H1 (cell line): ENCODE measurements at regions not wholly inside any gene's neighbourhood (a gene's known extent, or its start where the extent isn't known, plus 50 kb on each side); places are given as distances from the start of the nearest gene placed in this dataset.

Source experiments
- BACH1 ChIP-seq: IDR thresholded peaks from 2 replicates; pipeline ENCODE4 v1.6.1; 2012; ENCODE audit warnings: low read length, improper control_type of control experiment
- BRCA1 ChIP-seq: IDR thresholded peaks from 2 replicates; pipeline ENCODE4 v1.6.1; 2012; ENCODE audit warnings: low read depth, low read length, improper control_type of control experiment
- FOSL1 ChIP-seq: IDR thresholded peaks from 2 replicates; pipeline ENCODE4 v1.6.1; 2011; ENCODE audit warnings: mild to moderate bottlenecking, low read depth, low read length, moderate library complexity; ENCODE audit not compliant: insufficient read depth
- NRF1 ChIP-seq: IDR thresholded peaks from 2 replicates; pipeline ENCODE4 v1.6.1; 2011; ENCODE audit warnings: mild to moderate bottlenecking, low read depth, low read length, improper control_type of control experiment
- PHF8 ChIP-seq: fragments of 200-600 bp; sonication (generic); conservative IDR thresholded peaks from 2 replicates; pipeline ENCODE4 v1.7.1; 2012; ENCODE audit warnings: low read depth, mild to moderate bottlenecking, inconsistent platforms, low read length, moderate library complexity
- RNF2 ChIP-seq: fragments of 200-900, 300-1000 bp; sonication (generic); IDR thresholded peaks from 2 replicates; pipeline ENCODE4 v1.7.1; 2016; ENCODE audit warnings: borderline replicate concordance, low read depth, mild to moderate bottlenecking, antibody characterized with exemption, low read length; ENCODE audit not compliant: poor library complexity, severe bottlenecking; ENCODE audit errors: missing control alignments
- TBP ChIP-seq: IDR thresholded peaks from 2 replicates; pipeline ENCODE4 v1.6.1; 2011; ENCODE audit warnings: low read depth, low read length, improper control_type of control experiment

GRCh38 chr13:85520445-85520844, 278.8 kb downstream of the SLITRK6 start (continued):
- TF ChIP-seq RNF2 (no peak), BACH1 (no peak), PHF8 (no peak), BRCA1 (no peak), FOSL1 (no peak), TBP (no peak), NRF1 (no peak)
